ENCODE measurements at regions not wholly inside any gene's neighbourhood (a gene's known extent, or its start where the extent isn't known, plus 50 kb on each side); places are given as distances from the start of the nearest gene placed in this dataset.

- no peak for DNase-seq (ENCODE audit: low read depth in 4 of 4, low spot score in 2 of 4)
Measured at GRCh38 chr3:28799084-28799483, 450.5 kb upstream of the AZI2 start.

DNA sequence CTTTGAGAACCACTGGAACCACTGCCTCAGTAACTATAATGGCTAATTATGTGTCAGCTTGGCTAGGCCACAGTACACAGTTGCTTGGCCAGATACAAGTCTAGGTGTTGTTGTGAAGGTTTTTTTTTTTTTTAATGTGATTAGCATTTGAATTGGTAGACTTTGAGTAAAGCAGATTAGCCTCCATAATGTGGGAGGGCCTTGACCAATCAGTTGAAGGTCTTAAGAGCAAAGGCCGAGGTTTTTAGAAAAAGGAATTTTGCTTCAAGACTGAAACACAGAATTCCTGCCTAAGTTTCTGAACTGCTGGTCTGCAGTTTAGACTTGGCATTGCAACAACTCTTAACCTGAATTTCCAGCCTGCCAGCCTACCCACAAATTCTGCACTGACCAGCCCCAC is 451.6 kb upstream of the AZI2 start:
- DNase-seq (ENCODE audit: low read depth in 4 of 4, low spot score in 2 of 4): no peak

DNA sequence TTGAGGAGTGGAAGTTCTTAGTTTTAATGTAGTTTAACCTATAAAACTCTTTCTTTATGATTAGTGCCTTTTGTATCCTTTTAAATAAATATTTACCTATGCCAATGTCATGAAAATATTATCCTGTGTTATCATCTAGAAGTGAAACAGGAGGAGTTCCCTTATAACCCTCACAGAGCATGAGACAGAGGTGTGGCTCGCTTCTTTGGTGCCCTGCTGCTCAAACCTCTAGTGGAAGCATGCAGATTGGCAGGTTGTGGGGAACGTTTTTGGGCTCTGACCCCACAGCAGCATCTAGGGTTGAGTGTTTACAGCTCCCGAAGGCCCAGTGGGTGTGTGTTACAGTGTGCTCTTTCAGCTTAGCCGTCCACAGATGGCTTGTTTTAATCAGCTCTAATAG is 459.4 kb upstream of the AZI2 start:
- no peak for DNase-seq (ENCODE audit: low read depth in 4 of 4, low spot score in 2 of 4)

- DNase-seq (ENCODE audit: low read depth in 4 of 4, low spot score in 2 of 4): no peak
Measured at GRCh38 chr3:28816017-28816416, 464.9 kb upstream of the RBMS3 start.

DNA sequence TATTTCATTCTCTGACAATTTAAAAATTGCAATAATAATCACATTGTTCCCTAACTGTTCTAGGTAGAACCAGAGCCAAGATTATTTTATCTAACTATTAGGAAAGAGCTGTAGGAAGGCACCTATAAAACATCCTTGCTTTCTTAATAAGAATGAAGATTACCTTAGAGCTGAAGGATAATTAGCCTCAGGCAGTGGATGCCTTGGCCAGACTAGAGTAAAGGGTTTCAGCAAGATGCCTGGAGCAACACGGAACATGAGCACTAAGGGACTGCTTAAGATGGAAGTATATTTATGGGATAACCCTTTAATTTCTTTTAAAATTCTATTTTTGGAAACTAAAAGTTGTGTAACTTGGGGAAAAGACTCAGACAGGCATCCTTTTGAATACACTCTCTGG is 456.6 kb upstream of the RBMS3 start:
- DNase-seq (ENCODE audit: low read depth in 4 of 4, low spot score in 2 of 4): no peak

DNA sequence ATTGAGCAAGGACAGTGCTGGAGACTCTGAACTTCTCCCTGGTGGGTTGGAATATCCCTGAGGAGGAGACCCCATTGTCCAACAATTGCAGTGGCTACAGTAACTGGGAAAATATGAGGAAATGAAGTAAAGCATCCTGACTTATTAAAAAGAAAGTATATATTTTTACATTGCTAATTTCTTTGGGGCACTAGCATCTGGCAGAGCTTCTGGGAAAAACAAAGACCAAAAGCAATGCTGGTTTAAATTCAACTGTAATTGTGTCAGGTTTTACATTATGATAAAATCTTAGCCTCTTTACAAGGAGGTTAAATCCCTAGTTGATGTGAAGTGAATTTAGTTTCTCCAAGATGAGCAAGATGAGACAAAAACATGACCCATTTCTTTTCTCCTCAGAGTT is 454.0 kb upstream of the RBMS3 start:
- no peak for DNase-seq (ENCODE audit: low read depth in 4 of 4, low spot score in 2 of 4)

DNA sequence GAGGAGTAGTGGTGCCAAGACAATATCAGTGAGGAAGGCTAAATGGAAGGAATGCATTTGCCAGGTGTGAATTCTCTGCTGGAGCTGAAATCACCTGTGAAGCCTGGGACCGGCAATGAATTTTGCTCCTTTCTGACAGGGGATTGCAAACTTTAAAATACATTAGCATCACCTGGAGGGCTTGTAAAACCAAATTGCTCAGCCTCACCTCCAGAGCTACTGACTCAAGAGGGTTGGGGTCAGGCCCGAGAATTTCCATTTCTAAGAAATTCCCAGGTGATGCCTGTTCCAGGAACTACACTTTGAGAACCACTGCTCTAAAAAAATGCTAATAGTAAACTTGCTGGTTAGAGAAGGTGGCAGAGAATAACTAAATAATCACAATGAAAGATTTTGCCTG is 445.6 kb upstream of the RBMS3 start:
- DNase-seq (ENCODE audit: low read depth in 4 of 4, low spot score in 2 of 4): no peak

GRCh38 chr3:28835751-28836150 is 445.1 kb upstream of the RBMS3 start:
- no peak for DNase-seq (ENCODE audit: low read depth in 4 of 4, low spot score in 2 of 4)

DNA sequence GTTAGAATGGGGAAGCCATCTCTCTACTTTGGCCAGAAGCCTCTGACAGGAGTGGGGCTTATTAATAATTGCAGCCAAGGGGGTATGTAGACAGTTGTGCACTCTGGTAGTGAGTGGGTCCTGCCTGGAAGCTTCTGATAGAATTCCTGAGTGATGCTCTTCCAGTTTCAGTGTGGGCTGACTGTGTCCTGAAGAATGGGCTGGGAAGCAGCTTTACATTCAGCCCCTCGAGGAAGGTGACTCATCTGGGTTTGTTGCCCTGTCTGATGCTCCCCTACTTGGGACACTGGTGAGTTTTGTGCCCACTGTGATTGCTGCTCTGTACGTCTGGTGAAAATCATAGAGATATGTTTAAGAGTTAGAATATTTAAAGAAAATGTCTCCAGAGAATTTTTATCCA is 444.7 kb upstream of the RBMS3 start:
- DNase-seq (ENCODE audit: low read depth in 4 of 4, low spot score in 2 of 4): no peak

- DNase-seq (ENCODE audit: low read depth in 4 of 4, low spot score in 2 of 4): no peak
Measured at GRCh38 chr3:28840976-28841376, 439.9 kb upstream of the RBMS3 start.

- DNase-seq (ENCODE audit: low read depth in 4 of 4, low spot score in 2 of 4): no peak
Measured at GRCh38 chr3:28841441-28841840, 439.4 kb upstream of the RBMS3 start.

- no peak for DNase-seq (ENCODE audit: low read depth in 4 of 4, low spot score in 2 of 4)
Measured at GRCh38 chr3:28844298-28845005, 436.4 kb upstream of the RBMS3 start.

DNA sequence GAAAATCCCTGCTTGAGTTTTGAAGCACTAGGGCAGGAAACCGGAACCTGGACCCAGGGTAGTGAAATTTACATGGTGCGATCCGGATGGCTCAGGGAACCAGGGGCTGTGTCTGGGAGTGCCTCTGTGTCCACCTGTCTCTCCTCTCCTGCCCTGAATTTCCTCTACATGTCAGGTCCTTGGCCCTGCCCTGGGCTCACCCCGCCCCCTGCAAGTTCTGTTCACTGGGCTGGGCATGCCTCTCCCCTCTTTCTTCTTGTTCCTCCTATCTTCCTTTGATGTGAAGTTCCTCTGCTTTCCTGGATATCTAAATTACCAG is 435.9 kb upstream of the RBMS3 start:
- DNase-seq (ENCODE audit: low read depth in 4 of 4, low spot score in 2 of 4): no peak

- no peak for DNase-seq (ENCODE audit: low read depth in 4 of 4, low spot score in 2 of 4)
Measured at GRCh38 chr3:28846971-28847478, 433.8 kb upstream of the RBMS3 start.

GRCh38 chr3:28847736-28848135 is 433.1 kb upstream of the RBMS3 start:
- DNase-seq (ENCODE audit: low read depth in 4 of 4, low spot score in 2 of 4): no peak

DNA sequence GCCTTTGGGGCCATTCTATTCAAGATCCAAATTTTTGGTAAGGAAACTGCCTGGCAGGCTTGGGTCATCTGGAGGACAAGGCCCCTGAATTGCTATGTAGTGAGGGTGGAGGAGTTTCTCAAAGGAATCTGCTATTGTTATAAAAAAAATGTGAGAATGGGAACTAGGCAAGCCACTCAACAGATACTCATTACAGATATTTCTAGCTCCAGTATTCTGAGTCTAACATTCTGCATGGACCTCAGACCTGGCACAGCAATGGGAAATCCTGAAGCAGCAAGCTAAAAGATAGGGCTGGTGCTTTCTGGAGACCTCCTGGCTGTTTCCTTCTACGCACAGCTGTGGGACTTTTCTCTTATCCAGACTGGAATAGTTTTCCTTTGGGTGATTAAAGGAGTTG is 430.7 kb upstream of the RBMS3 start:
- DNase-seq (ENCODE audit: low read depth in 4 of 4, low spot score in 2 of 4): no peak

- no peak for DNase-seq (ENCODE audit: low read depth in 4 of 4, low spot score in 2 of 4)
Measured at GRCh38 chr3:28853830-28854229, 427.0 kb upstream of the RBMS3 start.

GRCh38 chr3:28856796-28857195 is 424.1 kb upstream of the RBMS3 start:
- DNase-seq (ENCODE audit: low read depth in 4 of 4, low spot score in 2 of 4): no peak

DNA sequence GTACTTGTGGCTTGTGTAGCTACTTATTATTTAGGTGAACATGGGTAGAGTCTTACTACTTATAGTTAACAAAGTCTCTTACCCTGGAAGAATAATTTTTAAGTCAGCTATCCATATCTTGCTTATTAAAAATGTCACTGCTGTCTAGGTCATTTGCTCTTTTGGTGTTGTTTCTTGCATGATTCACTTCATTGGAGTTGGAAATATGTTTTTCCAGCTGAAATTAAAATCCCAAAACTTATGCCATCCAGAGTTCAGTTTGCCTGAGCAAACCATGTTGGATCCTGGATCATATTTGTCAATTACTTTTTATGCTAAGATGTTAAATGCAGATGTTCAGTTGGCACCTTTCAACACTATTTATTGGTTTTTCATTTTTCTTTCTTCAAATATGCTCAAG is 421.0 kb upstream of the RBMS3 start:
- DNase-seq (ENCODE audit: low read depth in 4 of 4, low spot score in 2 of 4): no peak

- no peak for DNase-seq (ENCODE audit: low read depth in 4 of 4, low spot score in 2 of 4)
Measured at GRCh38 chr3:28860307-28860706, 420.6 kb upstream of the RBMS3 start.

DNA sequence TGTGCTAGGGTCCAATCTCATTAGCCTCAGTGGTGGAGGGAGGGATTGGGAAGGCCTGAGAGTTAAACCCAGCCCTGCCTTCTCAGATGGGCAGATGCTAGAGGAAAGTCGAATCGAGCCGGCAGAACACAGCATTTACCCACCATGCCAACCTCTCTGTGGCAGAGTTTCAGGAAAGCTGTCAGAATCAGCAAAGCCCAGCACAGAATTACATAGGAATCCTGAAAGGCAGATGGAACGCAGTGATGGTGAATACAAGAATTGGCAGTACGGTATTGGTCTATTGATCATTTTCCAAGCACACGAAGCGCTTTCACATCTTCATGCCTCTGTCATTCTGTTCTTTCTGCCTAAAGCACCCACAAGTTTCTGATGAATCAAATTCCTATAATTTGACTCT is 417.7 kb upstream of the RBMS3 start:
- DNase-seq (ENCODE audit: low read depth in 4 of 4, low spot score in 2 of 4): no peak

DNA sequence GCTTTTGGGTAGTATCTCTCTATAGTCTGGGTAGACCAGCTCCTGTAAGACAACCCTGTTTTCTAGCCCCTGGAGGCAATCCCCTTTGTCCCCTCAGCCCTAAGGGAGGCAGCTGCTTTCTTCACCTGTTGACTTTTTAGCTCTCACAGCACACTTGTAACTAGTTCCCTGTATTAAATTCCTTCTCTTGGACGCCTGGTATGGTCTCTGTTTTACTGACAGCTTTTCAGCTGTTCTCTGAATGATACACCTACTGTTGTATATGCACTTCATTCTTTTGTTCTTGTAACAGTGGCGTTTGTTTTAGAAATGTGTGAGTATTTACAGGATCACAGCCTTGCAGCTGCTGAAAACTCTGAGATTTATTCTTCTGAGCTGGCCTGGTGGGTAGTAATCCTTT is 413.0 kb upstream of the RBMS3 start:
- DNase-seq (ENCODE audit: low read depth in 4 of 4, low spot score in 2 of 4): no peak

DNA sequence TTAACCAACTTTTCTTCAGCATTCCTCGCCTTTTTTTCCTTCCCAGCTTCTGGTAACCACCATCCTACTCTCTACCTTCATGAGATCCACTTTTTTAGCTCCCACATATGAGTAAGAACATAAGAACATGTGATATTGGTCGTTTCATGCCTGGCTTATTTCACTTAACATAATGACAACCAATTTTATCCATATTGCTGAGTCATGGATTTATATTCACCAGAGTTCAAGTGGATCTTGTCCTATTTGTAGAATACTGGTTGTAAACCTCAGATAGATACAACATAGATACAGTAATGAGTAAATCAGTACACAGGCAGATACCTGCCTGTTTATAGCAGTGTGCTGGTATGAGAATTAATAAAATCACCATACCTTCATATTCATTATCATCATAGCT is 412.0 kb upstream of the RBMS3 start:
- no peak for DNase-seq (ENCODE audit: low read depth in 4 of 4, low spot score in 2 of 4)
